GM21515 (cell line): ENCODE measurements at regions not wholly inside any gene's neighbourhood (a gene's known extent, or its start where the extent isn't known, plus 50 kb on each side); places are given as distances from the start of the nearest gene placed in this dataset.

ENCODE experiments used
- ATAC-seq: cut with Tn5 transposase; IDR thresholded peaks from one replicate; pipeline ENCODE4 v1.9.1; 2021; ENCODE audit not compliant: unreplicated experiment

GRCh38 chr4:1480720-1481119 lies 74.5 kb upstream of the NKX1-1 start:
- ATAC-seq = no peak

- ATAC-seq = no peak
Observed at GRCh38 chr4:1479454-1479853, 73.2 kb upstream of the NKX1-1 start.

- no peak for ATAC-seq
Observed at GRCh38 chr4:1478766-1479355, 72.6 kb upstream of the NKX1-1 start.

GRCh38 chr4:1477045-1477840 lies 71.0 kb upstream of the NKX1-1 start:
- no peak for ATAC-seq

GRCh38 chr4:1476140-1476513 lies 69.9 kb upstream of the NKX1-1 start:
- ATAC-seq = no peak

GRCh38 chr4:1475277-1476139 lies 69.3 kb upstream of the NKX1-1 start:
- no peak for ATAC-seq

GRCh38 chr4:1474126-1475090 lies 68.2 kb upstream of the NKX1-1 start:
- no peak for ATAC-seq

- ATAC-seq = no peak
Observed at GRCh38 chr4:1473718-1474117, 67.5 kb upstream of the NKX1-1 start.

GRCh38 chr4:1472911-1473518 lies 66.8 kb upstream of the NKX1-1 start:
- ATAC-seq = no peak

- ATAC-seq = no peak
Observed at GRCh38 chr4:1472148-1472797, 66.0 kb upstream of the NKX1-1 start.

- no peak for ATAC-seq
Observed at GRCh38 chr4:1471443-1472147, 65.4 kb upstream of the NKX1-1 start.

GRCh38 chr4:1470816-1471442 lies 64.7 kb upstream of the NKX1-1 start:
- ATAC-seq = no peak

GRCh38 chr4:1470393-1470670 lies 64.1 kb upstream of the NKX1-1 start:
- no peak for ATAC-seq

- no peak for ATAC-seq
Observed at GRCh38 chr4:1469607-1470392, 63.6 kb upstream of the NKX1-1 start.

GRCh38 chr4:1469043-1469442 lies 62.8 kb upstream of the NKX1-1 start:
- no peak for ATAC-seq

GRCh38 chr4:1467581-1468458 lies 61.6 kb upstream of the NKX1-1 start:
- ATAC-seq = no peak

GRCh38 chr4:1466863-1467165 lies 60.6 kb upstream of the NKX1-1 start:
- ATAC-seq = no peak
